ENCODE measurements at regions not wholly inside any gene's neighbourhood (a gene's known extent, or its start where the extent isn't known, plus 50 kb on each side); places are given as distances from the start of the nearest gene placed in this dataset.

- no peak for TF ChIP-seq CTCF (conservative IDR thresholded peaks at IDR 0.05; ENCODE audit: low read depth, low read length)
- DNase-seq (ENCODE audit: low read depth): no peak
- no peak overlapping the region for H3K4me3 ChIP-seq (ENCODE audit: low read depth, low read length)
Observed at GRCh38 chrY:8041238-8041637, 1129.7 kb upstream of the AMELY start.

GRCh38 chrY:8036563-8036962 is 1125.0 kb upstream of the AMELY start:
- DNase-seq (ENCODE audit: low read depth): no peak
- no peak for TF ChIP-seq CTCF (conservative IDR thresholded peaks at IDR 0.05; ENCODE audit: low read depth, low read length)

GRCh38 chrY:8035653-8036052 is 1124.1 kb upstream of the AMELY start:
- H3K4me3 ChIP-seq (ENCODE audit: low read depth, low read length): no peak overlapping the region
- DNase-seq (ENCODE audit: low read depth): no peak
- no peak for TF ChIP-seq CTCF (conservative IDR thresholded peaks at IDR 0.05; ENCODE audit: low read depth, low read length)

More at GRCh38 chrY:8036563-8036962, 1125.0 kb upstream of the AMELY start:
- H3K4me3 ChIP-seq (ENCODE audit: low read depth, low read length): no peak overlapping the region

GRCh38 chrY:8034673-8035072 is 1123.1 kb upstream of the AMELY start:
- no peak for DNase-seq (ENCODE audit: low read depth)
- H3K4me3 ChIP-seq (ENCODE audit: low read depth, low read length): no peak overlapping the region
- no peak for TF ChIP-seq CTCF (conservative IDR thresholded peaks at IDR 0.05; ENCODE audit: low read depth, low read length)

GRCh38 chrY:8033200-8033599 is 1121.6 kb upstream of the AMELY start:
- no peak for DNase-seq (ENCODE audit: low read depth)
- TF ChIP-seq CTCF (conservative IDR thresholded peaks at IDR 0.05; ENCODE audit: low read depth, low read length): no peak
- H3K4me3 ChIP-seq (ENCODE audit: low read depth, low read length): no peak overlapping the region

- DNase-seq (ENCODE audit: low read depth): no peak
- no peak overlapping the region for H3K4me3 ChIP-seq (ENCODE audit: low read depth, low read length)
- no peak for TF ChIP-seq CTCF (conservative IDR thresholded peaks at IDR 0.05; ENCODE audit: low read depth, low read length)
Observed at GRCh38 chrY:8020540-8020939, 1109.0 kb upstream of the AMELY start.

GRCh38 chrY:8011515-8011914 is 1100.0 kb upstream of the AMELY start:
- no peak overlapping the region for H3K4me3 ChIP-seq (ENCODE audit: low read depth, low read length)
- TF ChIP-seq CTCF (conservative IDR thresholded peaks at IDR 0.05; ENCODE audit: low read depth, low read length): no peak
- DNase-seq (ENCODE audit: low read depth): no peak
